ENCODE measurements at regions not wholly inside any gene's neighbourhood (a gene's known extent, or its start where the extent isn't known, plus 50 kb on each side); places are given as distances from the start of the nearest gene placed in this dataset.

DNA sequence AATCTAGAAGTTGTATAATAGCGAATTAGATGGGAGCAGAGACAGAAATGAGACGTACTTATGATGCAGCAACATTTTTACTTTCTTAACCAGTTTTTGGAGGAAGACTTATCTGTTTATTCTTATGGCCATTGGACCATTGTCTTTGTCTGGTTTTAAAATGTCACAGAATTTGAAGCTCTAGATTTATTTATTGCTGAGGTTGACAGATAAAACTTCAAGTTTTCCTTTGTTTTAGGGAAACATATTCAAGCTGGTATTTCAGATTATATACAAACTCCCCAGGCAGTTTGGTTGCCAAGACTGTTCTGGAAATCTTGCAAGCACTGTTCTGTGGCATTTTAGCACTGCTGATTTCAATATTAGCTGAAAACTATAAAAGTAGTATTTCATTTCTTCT is 1021.7 kb downstream of the GALC start:
- no peak overlapping the region for H3K4me3 Mint-ChIP-seq (ENCODE audit: low read depth, unreplicated experiment)
- TF ChIP-seq, protein P1, sequence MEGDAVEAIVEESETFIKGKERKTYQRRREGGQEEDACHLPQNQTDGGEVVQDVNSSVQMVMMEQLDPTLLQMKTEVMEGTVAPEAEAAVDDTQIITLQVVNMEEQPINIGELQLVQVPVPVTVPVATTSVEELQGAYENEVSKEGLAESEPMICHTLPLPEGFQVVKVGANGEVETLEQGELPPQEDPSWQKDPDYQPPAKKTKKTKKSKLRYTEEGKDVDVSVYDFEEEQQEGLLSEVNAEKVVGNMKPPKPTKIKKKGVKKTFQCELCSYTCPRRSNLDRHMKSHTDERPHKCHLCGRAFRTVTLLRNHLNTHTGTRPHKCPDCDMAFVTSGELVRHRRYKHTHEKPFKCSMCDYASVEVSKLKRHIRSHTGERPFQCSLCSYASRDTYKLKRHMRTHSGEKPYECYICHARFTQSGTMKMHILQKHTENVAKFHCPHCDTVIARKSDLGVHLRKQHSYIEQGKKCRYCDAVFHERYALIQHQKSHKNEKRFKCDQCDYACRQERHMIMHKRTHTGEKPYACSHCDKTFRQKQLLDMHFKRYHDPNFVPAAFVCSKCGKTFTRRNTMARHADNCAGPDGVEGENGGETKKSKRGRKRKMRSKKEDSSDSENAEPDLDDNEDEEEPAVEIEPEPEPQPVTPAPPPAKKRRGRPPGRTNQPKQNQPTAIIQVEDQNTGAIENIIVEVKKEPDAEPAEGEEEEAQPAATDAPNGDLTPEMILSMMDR (IDR thresholded peaks at IDR 0.05; ENCODE audit: unreplicated experiment), result no peak
- H3K9me3 Mint-ChIP-seq (ENCODE audit: low read depth, unreplicated experiment), result peaks cover 12% of the 10 kb centered on the region
- no peaks in the 10 kb centered on the region for H3K36me3 Mint-ChIP-seq (ENCODE audit: insufficient read depth, unreplicated experiment)
- H3K27me3 Mint-ChIP-seq (ENCODE audit: unreplicated experiment), result no peaks in the 10 kb centered on the region
- CTCF ChIA-PET, result interaction anchor here (0.6 kb wide), 1 partner anchor 61 kb away, joined by 4 read pairs; no protein-coding TSS in a partner anchor
- intact Hi-C loops (cut with micrococcal nuclease; ENCODE audit: unreplicated experiment), result no loop called here
- H3K27ac Mint-ChIP-seq (ENCODE audit: unreplicated experiment), result no peak overlapping the region
- DNase-seq, result no peak
- no peaks in the 10 kb centered on the region for H3K4me1 Mint-ChIP-seq (ENCODE audit: low read depth, unreplicated experiment)
- no TSS peak for BruUV-seq (replicated peaks)

DNA sequence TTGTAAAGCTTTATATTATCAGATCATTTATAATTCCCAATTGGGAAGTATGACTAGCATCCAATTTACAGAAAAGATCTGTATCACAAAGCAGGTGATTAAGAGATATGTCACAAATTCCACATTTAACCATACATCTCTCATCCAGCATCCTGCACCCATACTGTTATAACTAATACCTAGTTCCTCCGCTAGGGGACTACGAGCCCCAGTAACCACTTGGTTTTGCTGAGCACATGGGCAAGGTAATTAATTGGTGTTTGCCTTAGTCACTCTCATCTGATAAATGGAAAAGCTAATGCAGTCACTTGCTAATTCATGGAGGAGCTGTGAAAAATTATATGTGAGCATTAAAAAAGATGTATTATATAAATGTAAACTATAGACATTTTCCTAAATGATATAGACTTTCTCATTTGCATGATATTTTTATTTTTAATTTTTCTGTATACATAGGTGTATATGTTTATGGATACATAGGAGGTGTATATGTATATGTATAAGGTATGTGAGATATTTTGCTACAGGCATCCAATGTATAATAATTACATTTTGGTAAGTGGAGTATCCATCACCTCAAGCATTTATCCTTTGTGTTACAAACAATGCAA is 1031.8 kb downstream of the GALC start:
- Mint-ChIP-seq H3K4me1 (ENCODE audit: low read depth, unreplicated experiment) (no peaks in the 10 kb centered on the region), H3K27ac (ENCODE audit: unreplicated experiment) (no peak overlapping the region), H3K4me3 (ENCODE audit: low read depth, unreplicated experiment) (no peak overlapping the region), H3K27me3 (ENCODE audit: unreplicated experiment) (no peaks in the 10 kb centered on the region), H3K9me3 (ENCODE audit: low read depth, unreplicated experiment) (peaks cover 3% of the 10 kb centered on the region), H3K36me3 (ENCODE audit: insufficient read depth, unreplicated experiment) (no peaks in the 10 kb centered on the region)
- TF ChIP-seq, protein P1 (IDR thresholded peaks at IDR 0.05; ENCODE audit: unreplicated experiment), result no peak
- DNase-seq, result peak; percentile 4
- intact Hi-C loops (cut with micrococcal nuclease; ENCODE audit: unreplicated experiment), result no loop called here
- BruUV-seq (replicated peaks), result no TSS peak
- CTCF ChIA-PET, result no interaction called here

DNA sequence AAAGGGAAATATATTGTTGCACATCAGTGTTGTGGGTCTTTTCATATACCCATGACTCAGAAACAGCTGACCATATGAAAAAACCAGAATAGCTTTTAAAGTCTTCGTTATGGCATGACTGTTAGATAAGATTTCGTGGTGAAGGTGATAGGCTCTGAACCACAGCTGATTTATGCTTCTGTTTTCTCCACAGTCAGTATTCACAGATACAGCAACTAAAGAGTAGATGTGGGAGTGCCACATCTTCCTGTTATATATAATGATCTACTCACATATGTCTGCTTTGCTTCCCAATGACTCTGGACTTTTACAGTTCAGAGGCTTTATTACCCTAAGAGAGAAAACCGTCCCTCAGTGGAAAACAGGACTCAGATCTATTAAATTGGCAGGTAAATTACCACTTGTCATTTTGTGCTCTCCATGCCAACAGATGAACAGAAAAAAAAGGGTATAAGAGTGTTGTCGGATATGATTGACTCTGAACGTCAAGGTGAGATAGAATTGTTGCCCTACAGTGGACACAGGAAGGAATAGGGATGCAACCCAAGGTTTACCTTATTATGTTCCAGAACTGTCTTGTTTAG is 1037.1 kb downstream of the GALC start:
- Mint-ChIP-seq H3K9me3 (ENCODE audit: low read depth, unreplicated experiment) (no peaks in the 10 kb centered on the region), H3K4me3 (ENCODE audit: low read depth, unreplicated experiment) (no peak overlapping the region), H3K4me1 (ENCODE audit: low read depth, unreplicated experiment) (no peaks in the 10 kb centered on the region), H3K27ac (ENCODE audit: unreplicated experiment) (no peak overlapping the region), H3K36me3 (ENCODE audit: insufficient read depth, unreplicated experiment) (no peaks in the 10 kb centered on the region), H3K27me3 (ENCODE audit: unreplicated experiment) (no peaks in the 10 kb centered on the region)
- no TSS peak for BruUV-seq (replicated peaks)
- intact Hi-C loops (cut with micrococcal nuclease; ENCODE audit: unreplicated experiment), result no loop called here
- TF ChIP-seq, protein P1 (IDR thresholded peaks at IDR 0.05; ENCODE audit: unreplicated experiment), result no peak
- CTCF ChIA-PET, result interaction anchor here (0.6 kb wide), 1 partner anchor 1631 kb away, joined by 3 read pairs; no protein-coding TSS in a partner anchor
- DNase-seq, result no peak

DNA sequence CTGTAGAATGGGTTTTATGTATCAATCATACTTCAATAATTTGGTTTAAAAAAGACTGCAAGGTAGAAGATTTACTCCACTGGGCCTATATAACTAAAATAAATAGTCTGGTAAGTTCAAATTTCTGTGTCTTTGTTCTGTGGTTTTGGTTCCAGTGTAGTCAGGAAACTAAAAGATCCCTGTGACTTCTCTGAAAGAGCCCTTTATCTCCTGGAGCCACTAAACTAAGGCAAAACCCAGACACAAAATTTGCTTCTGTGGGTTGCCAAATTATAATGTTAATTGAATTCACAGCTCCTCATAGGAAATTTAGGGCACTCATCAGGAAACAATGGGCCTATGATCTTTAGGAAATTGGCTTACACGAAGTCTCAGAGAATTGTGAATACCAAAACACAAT is 1038.4 kb downstream of the GALC start:
- Mint-ChIP-seq H3K9me3 (ENCODE audit: low read depth, unreplicated experiment) (no peaks in the 10 kb centered on the region), H3K36me3 (ENCODE audit: insufficient read depth, unreplicated experiment) (no peaks in the 10 kb centered on the region), H3K4me3 (ENCODE audit: low read depth, unreplicated experiment) (no peak overlapping the region), H3K4me1 (ENCODE audit: low read depth, unreplicated experiment) (no peaks in the 10 kb centered on the region), H3K27me3 (ENCODE audit: unreplicated experiment) (no peaks in the 10 kb centered on the region), H3K27ac (ENCODE audit: unreplicated experiment) (no peak overlapping the region)
- DNase-seq, result no peak
- BruUV-seq (replicated peaks), result no TSS peak
- intact Hi-C loops (cut with micrococcal nuclease; ENCODE audit: unreplicated experiment), result no loop called here
- CTCF ChIA-PET, result no interaction called here
- TF ChIP-seq, protein P1 (IDR thresholded peaks at IDR 0.05; ENCODE audit: unreplicated experiment), result no peak

All from Calu3 (cell line).